ENCODE measurements at regions not wholly inside any gene's neighbourhood (a gene's known extent, or its start where the extent isn't known, plus 50 kb on each side); places are given as distances from the start of the nearest gene placed in this dataset.

DNA sequence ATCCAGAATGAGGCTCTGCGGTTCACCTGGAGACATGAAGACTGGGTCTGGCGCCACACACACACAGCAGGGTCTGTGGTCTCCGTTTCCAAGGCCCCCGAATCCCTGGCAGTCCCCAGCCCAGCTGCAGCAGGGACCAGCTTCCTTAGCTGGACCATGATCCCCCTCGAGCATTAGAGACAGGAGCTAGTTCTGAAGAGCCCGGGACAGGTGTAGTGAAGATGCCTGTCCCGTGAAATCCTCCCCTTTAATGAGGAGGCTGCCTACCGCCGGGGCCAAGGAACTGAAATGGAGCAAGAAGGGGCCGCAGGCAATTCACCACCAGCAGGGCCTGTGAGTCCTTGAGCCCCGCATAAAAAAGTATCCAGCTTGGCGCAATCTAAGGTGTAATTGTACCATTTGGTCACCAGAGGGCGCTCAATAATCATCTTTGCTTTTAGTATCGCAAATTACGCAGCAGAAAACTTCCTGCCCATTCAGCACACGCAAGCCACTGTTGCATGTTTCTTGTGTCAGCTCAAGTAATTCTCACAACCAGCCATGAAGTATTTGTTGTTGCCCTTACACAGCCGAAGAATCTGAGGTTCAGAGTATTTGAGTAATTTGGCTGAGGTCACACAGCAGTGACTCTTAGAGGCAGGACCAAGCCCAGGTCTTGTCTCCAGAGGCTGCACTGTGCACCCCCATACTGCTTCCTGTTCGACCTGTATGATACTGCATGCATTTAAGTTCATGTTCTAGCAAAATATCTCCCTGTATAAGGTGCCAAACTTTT lies 54.3 kb upstream of the PPP2R5C start:
- peak; percentile 76 to 80 for DNase-seq

DNA sequence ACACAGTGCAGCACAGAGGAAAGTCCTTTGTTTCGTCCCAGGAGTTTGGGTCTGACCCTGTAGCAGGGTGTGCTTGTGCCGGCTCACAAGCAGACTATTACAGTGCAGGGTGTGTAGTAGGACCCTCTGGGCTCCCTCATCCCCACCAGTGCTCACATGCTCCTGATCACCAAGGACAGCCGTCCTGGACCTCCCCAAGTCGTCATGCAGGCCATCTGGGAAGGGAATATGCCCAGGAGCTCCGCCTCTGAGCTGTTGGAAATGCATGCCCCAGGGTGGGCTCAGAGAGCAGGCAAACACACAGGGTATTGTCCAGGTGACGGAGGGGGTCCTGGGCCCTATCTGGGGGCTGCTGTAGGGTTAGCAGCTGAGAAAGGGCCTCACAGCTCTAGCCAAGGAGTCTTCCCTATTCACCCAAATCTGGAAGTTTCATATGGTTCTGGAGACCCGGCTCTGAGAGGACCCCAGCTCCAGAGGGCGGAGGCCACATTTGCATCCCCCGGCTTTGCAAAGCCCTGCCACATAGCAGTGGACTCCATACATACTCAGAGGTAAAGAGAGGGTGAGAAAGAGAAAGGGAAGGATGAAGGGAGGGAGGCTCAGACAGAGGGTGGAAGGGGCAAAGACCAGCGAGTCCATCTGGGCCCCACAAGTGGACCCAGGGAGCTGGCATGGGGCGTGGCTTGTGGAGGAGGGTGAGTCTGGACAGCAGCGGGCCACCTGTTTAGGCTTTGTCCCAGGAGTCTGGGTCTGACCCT lies 53.5 kb upstream of the PPP2R5C start:
- no peak for DNase-seq

DNA sequence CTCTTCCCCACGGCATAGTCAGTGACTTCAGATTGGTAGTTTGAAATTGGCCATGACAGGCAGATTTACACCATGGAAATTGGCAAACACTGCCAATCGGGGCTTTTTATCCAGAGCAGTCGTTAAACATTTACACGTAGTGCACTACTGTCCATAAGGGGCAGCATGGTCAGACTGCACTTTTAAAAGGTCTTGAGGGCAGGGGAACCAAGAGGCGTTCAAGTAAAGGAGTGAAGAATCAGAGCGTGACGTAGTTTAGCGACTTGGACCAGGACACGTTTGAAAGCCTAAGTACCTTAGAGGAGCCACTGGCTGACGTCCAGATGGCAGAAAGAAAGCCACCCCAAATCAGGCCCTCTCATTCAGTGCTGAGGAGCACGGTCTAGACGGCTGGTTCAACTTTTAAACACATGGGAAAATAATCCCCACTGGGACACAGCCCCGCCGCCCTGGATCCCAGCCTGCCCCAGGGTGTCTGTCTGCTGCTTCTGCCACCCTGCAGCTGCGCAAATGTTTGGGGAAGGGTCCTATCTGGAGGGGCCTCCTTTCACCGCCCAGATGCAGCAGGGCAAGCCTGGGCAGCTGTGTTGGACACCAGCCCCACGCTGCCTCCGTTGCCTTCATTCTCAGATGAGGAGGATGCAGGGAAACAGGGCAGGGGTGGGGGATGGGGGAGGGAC lies 52.5 kb upstream of the PPP2R5C start:
- DNase-seq, result no peak

DNA sequence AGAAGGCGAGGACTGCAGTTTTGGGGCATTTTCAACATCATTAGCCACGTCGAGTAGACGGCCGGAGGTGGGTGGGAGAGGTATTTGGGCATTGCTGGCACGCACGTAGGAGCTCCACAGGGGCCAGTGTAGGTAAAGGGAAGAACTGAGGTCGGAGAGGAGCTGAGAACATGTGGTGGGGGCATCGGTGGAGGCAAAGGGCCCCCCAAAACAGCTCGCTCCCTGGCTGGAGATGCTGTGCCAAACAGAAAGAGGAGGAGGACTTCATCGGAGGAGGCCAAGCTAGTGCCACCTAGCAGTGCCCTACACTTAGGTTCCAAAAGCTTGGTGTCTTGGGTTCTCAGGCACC lies 52.0 kb upstream of the PPP2R5C start:
- DNase-seq, result no peak

DNA sequence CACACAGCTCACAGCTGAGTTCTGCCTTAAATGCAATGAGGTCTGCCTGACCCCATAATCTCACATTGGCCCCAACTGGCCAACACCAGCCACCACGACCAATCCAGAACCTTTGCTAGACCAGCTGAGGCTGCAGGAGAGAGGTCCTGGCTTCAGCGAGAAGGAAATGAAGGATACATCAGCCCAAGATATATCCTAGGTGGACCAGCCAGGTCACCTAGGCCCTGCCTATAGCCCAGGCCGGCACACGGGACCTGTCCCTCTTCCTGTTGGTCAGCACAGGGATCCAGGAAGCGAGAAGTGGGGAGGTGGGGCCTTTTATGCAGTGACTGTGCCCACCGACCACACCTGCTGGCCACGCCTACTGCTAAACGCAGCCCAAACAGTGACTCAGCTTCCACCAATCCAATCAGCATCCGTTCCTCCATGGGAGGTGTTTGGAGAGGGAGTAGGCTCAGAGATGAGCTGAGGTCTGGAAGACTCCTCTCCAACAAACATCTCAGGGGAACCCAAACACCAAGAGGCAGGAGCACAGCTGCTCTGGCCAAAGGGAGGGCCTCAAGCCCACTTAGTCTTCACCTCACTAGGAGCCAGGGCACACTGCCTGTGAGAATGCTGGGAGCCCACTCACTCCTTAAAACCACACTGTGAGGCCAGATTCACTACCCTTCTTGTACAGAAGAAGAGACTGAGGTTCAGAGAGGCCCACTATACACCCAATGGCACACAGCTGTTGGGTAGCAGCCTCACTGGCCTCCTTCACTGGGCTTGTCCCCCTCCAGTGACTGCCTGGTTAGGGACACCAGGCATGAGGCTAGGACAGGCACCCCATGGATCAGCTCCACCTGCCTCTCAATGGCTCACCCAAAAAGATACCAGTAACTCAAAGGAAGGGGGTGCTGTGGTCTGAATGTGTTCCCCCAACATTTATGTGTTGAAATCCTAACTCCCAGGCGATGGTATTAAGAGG lies 51.3 kb upstream of the PPP2R5C start:
- no peak for DNase-seq

DNA sequence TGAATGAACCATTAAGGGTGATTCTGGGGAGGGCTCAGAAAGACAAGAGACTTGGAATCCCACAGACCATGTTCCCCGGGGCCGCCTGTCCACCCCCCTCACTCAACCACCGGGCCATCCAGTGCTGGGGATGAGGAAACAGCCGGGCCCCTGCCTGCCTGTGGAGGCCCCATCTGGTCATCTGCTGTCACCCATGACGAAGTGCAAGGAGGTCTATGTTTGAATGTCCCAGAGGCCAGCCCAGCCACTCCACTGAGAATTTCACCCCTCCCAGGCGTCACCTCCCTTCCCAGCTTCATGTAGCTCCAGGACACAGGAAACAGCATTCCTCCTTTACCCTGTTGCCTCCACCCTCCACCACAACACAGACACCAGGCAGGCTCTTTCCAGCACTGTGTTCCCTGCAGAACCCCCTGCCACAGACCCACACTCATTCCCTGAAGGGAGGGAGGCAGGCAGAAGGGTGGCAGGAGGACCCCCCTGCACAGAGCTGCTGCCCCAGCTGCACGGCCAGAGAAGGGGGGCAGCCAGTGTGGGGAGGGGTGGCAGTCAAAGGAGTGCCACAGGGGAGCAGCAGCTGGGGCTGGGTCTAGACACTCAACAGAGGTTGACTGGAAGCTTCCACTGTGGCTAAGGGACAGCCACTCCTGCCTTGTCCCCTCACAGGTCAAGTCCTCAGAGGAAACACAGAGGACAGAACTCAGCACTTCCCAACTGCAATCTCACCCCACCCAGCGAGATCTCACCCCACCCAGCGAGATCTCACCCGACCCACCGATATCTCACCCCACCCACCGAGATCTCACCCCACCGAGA lies 50.3 kb upstream of the PPP2R5C start:
- no peak for DNase-seq

All from NCI-H2081 (cell line).